GM03348 (cell line): ENCODE measurements at regions not wholly inside any gene's neighbourhood (a gene's known extent, or its start where the extent isn't known, plus 50 kb on each side); places are given as distances from the start of the nearest gene placed in this dataset.

Source experiments
- DNase-seq: peaks from one replicate; pipeline ENCODE4 v3.0.0; 2012; ENCODE audit warnings: low spot score

- DNase-seq: peak; percentile 51
Measured at GRCh38 chr15:94056314-94056713, 175.0 kb upstream of the MCTP2 start.

DNA sequence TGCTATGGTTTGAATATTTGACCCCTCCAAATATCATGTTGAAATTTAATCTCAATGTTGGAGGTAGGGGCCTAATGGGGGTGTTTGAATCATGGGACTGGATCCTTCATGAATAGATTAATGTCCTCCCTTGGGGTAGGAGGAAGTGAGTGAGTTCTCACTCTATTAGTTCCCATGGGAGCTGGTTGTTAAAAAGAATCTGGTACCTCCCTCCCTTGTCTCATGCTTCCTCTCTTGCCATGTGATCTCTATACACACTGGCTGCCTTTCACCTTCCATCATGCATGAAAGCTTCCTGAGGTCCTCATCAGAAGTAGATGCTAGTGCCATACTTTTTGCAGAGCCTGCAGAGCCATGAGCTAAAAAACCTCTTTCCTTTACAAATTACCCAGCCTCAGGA lies 177.7 kb upstream of the MCTP2 start:
- no peak for DNase-seq

- no peak for DNase-seq
Measured at GRCh38 chr15:94052711-94053110, 178.7 kb upstream of the MCTP2 start.

DNA sequence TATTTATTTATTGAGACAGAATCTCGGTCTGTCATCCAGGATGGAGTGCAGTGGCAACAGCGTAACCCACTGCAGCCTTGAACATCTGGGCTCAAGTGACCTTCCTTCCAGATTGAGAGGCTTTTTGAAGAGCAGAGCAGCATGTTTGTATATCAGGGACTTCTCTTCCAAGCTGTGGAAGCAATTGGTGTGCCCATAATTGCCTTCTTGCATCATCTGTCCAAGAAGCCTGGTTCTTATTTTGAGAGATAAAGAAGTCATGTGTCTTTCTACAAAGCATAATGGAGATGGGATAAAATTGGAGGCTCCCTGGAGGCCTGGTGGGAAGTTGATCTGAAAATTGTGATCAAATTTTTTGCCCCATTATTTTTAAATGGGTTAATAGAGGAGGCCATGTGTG lies 183.8 kb upstream of the MCTP2 start:
- no peak for DNase-seq

DNA sequence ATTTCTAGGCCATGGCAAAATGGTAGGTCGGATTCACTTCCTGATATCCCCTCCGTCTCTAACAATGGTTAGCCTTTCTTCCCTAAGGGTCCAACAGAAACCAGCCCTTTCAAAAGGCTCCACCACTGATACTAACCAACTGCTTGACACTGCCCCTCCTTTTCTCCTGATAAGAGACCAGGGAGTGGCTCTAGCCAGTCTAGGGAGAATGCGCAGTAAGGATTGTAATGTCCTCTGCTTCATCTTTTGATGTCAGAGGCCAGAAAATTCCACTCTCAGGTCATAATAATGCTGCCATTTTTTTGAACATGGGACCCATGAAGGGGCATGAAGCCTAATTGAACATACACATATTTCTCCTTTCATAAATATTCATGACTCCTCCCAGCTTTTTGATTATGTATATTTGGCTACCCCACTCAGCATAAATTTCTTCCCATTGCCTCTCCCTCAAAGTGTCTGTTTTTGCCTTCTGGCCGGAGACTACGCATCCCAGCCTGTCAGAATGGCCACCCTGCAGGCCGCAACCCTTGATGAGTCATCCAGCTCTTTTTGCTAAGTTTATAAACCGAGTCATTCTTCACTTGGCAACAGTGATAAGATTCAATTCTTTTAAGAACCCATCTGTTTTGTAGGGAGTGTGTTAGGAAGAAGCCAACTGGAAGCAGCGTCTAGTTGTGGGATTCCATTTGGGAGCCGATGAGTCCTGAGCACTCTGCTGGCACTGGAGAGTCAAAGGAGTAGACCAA lies 189.0 kb upstream of the MCTP2 start:
- DNase-seq: no peak

GRCh38 chr15:94041746-94042145 lies 189.6 kb upstream of the MCTP2 start:
- DNase-seq: no peak

DNA sequence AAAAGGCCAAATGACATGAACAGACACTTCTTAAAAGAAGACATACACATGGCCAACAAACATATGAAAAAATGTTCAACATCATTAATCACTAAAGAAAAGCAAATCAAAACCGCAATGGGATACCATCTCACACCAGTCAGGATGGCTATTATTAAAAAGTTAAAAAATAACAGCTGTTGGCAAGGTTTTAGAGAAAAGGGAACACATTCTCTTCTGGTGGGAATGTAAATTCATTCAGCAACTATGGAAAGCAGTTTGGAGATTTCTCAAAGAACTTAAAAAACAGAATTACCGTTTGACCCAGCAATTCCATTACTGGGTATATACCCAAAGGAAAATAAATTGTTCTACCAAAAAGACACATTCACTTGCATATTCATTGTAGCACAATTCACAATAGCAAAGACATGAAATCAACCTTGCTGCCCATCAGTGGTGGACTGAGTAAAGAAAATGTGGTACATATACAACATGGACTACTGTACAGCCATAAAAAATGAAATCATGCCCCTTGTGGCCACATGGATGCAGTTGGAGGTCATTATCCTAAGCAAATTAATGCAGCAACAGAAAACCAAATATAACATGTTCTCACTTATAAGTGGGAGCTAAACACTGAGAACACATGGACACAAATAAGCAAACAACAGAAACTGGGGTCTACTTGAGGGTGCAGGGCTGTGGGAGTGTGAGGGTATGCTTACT lies 190.7 kb upstream of the MCTP2 start:
- DNase-seq: no peak

- no peak for DNase-seq
Measured at GRCh38 chr15:94036156-94036555, 195.2 kb upstream of the MCTP2 start.

- no peak for DNase-seq
Measured at GRCh38 chr15:94033683-94034020, 197.7 kb upstream of the MCTP2 start.

- no peak for DNase-seq
Measured at GRCh38 chr15:94033014-94033682, 198.2 kb upstream of the MCTP2 start.

- no peak for DNase-seq
Measured at GRCh38 chr15:94032571-94032970, 198.8 kb upstream of the MCTP2 start.

DNA sequence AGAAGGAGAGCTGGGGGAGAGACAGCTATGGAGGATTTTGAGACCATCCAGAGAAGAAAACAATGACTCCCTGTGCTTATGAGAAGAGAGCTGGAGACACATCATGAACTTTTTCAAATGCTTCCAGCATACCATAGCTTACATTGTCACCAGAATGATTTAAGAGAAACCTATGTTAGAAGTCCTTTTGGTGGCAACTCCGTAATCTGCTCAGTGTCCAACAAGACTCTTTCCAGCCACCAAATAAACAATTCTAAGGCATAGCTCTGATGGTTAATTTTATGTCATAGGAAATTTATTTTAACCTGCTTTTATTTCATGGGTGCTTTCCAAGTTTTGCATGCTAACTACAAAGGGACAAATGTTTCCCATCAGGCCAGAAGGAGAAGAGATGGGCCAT lies 200.3 kb upstream of the MCTP2 start:
- DNase-seq: no peak

GRCh38 chr15:94029495-94029894 lies 201.9 kb upstream of the MCTP2 start:
- DNase-seq: peak; percentile 16

GRCh38 chr15:94028809-94029208 lies 202.6 kb upstream of the MCTP2 start:
- no peak for DNase-seq

DNA sequence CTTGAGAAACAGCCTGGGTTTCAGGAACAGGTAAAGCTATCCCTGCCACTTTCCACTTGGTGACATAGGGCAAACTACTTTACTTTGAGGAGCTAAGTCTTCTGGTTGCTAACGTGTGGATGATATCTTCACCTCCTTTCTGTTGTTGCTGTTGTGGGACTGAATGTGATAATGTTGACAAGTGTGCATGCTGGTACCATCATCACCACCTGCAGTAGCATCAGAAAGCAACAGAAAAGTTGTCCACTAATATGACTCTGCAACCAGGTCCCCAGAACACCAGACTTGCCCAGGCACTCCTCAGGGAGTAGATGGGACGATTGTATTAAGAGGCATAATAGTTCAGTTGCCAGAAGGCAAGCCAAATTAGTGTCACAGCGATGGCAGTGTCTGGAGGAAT lies 203.2 kb upstream of the MCTP2 start:
- no peak for DNase-seq

DNA sequence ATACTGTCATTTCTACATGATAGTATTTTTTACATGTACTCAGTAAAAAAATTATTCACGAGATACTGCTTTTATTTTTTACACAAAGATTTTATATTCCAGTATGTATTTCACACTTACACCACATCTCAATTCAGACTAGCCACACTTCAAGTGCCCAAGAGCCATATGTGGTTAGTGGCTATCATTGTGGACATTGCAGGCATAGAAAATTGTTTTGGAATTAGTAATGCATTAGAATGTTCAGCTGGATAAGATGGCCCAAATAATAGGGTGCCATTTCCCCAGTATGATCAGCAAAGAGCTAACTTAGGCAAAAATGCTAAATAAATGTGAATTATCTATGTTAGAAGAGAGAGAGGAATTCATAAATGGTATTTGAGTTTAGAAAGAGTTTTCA lies 203.8 kb upstream of the MCTP2 start:
- no peak for DNase-seq

DNA sequence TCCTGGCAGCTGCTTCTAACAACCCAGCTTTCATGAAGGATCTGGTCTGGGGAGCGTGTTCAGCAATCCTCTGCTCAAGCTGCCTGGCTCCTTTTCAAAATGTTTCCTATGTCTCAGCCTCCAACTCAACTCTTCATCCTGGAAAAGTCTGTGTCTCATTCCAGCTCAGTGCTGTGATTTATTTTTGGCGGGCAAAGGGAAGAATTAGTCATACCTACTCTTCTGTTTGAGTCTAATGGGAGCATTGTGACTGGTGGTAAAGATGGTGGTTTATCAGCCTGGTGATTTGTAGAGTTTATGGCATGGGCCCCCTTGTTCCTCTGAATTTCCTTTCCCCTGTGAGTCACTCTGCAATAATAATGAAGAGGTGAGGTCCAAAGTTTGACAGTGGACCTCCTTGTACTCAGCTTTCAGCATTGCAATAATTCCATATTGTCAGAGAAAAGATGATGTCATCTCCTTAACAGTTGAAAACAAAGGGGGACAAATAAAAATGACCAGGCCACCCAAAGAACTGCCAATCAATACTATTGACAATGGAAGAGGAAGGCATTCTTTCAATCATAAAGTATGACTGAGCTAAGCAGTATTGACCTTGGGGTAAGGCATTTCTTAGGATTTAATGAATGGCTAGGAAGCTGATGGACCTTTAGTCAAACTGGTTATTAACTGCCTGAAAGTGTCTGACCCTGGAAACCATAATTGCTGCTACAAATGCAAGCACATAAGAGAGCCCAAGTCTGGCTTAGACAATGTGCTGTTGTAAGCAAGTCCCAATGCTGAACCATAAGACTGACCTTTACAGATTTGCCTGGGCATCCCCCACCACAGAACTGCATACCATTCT lies 204.7 kb upstream of the MCTP2 start:
- DNase-seq: peak; percentile 58

GRCh38 chr15:94023531-94023930 lies 207.8 kb upstream of the MCTP2 start:
- DNase-seq: peak; percentile 44

- DNase-seq: no peak
Measured at GRCh38 chr15:94021621-94022320, 209.6 kb upstream of the MCTP2 start.

GRCh38 chr15:94019062-94019461 lies 212.3 kb upstream of the MCTP2 start:
- no peak for DNase-seq

DNA sequence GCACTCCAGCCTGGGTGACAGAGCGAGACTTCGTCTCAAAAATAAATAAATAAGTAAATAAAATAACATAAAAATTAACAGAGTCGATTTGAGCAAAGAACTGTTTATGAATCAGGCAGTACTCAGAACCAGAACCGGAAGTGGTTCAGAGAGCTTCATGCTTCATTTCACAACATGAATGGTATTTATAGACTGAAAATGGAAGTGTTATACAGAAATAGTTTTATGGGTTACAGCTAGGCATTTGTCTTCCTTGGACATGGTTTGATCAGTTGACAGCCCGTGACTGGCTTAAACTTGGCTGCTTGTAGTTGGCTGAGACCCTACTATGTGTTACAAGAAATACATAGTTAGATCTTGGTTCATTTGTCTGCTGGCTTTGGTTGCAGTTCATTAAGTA lies 216.0 kb upstream of the MCTP2 start:
- DNase-seq: no peak
